Karpas-422 (cell line): ENCODE measurements at regions not wholly inside any gene's neighbourhood (a gene's known extent, or its start where the extent isn't known, plus 50 kb on each side); places are given as distances from the start of the nearest gene placed in this dataset.
"Not testable (repeated sequence)": the region's sequence is repeated elsewhere in the genome, so short reads cannot be mapped to it uniquely, and the experiment has no call there.

Experiments
- DNase-seq: peaks from one replicate; pipeline ENCODE4 v3.0.0-alpha.2; 2015
- H2AFZ ChIP-seq: fragments of 200-600 bp; sonication (generic); 2 replicates; pipeline ENCODE4 v1.6.1; 2014; ENCODE audit warnings: antibody characterized with exemption, low read length, mixed read lengths
- H3K27ac ChIP-seq: fragments of 200-600 bp; sonication (generic); 2 replicates; pipeline ENCODE4 v1.5.1; 2014; ENCODE audit warnings: mild to moderate bottlenecking, low read length, moderate library complexity
- H3K27me3 ChIP-seq: fragments of 200-600 bp; sonication (generic); 2 replicates; pipeline ENCODE4 v1.6.1; 2014; ENCODE audit warnings: low read length, mixed read lengths
- H3K36me3 ChIP-seq: fragments of 200-600 bp; sonication (generic); 2 replicates; pipeline ENCODE4 v1.6.1; 2014; ENCODE audit warnings: low read length, mixed read lengths; ENCODE audit not compliant: insufficient read depth
- H3K4me1 ChIP-seq: fragments of 200-600 bp; sonication (generic); 2 replicates; pipeline ENCODE4 v1.6.1; 2014; ENCODE audit warnings: mild to moderate bottlenecking, low read length, mixed read lengths
- H3K4me2 ChIP-seq: fragments of 200-600 bp; sonication (generic); 2 replicates; pipeline ENCODE4 v1.6.1; 2014; ENCODE audit warnings: low read length, low read depth, mild to moderate bottlenecking; ENCODE audit not compliant: poor library complexity, severe bottlenecking
- H3K4me3 ChIP-seq: fragments of 200-600 bp; sonication (generic); 2 replicates; pipeline ENCODE4 v1.5.1; 2014; ENCODE audit warnings: mild to moderate bottlenecking, antibody characterized with exemption, low read length, mixed read lengths
- H3K79me2 ChIP-seq: fragments of 200-600 bp; sonication (generic); 2 replicates; pipeline ENCODE4 v1.6.1; 2014; ENCODE audit warnings: mild to moderate bottlenecking, low read length, mixed read lengths
- H3K9ac ChIP-seq: fragments of 200-600 bp; sonication (generic); 2 replicates; pipeline ENCODE4 v1.6.0; 2014; ENCODE audit warnings: low read length
- H3K9me2 ChIP-seq: fragments of 200-600 bp; sonication (generic), shearing (Covaris generic); replicated peaks from 2 replicates; pipeline ENCODE4 v1.6.0; 2014; ENCODE audit warnings: mild to moderate bottlenecking, low read length, moderate library complexity; ENCODE audit not compliant: insufficient read depth
- H3K9me3 ChIP-seq: fragments of 300-700, 200-600 bp; sonication (generic); 2 replicates; pipeline ENCODE4 v1.6.1; 2014; ENCODE audit warnings: low read length, mixed read lengths
- H4K20me1 ChIP-seq: fragments of 200-600 bp; sonication (generic); 2 replicates; pipeline ENCODE4 v1.6.1; 2014; ENCODE audit warnings: mild to moderate bottlenecking, antibody characterized with exemption, low read length, low read depth; ENCODE audit not compliant: insufficient read depth

GRCh38 chr20:48447456-48447855, 380.3 kb downstream of the PREX1 start:
- no peaks in the 10 kb centered on the region for H3K4me1 ChIP-seq
- H2AFZ ChIP-seq, result no peak overlapping the region
- no peak overlapping the region for H3K27ac ChIP-seq
- H3K36me3 ChIP-seq, result no peaks in the 10 kb centered on the region
- H4K20me1 ChIP-seq, result no peaks in the 10 kb centered on the region
- no peak overlapping the region for H3K9ac ChIP-seq
- H3K79me2 ChIP-seq, result no peaks in the 10 kb centered on the region
- H3K4me2 ChIP-seq, result no peak overlapping the region
- H3K27me3 ChIP-seq, result no peaks in the 10 kb centered on the region
- no peaks in the 10 kb centered on the region for H3K9me3 ChIP-seq
- no peak for DNase-seq
- H3K4me3 ChIP-seq, result no peak overlapping the region
- H3K9me2 ChIP-seq, result no peaks in the 10 kb centered on the region

GRCh38 chr20:48445827-48446226, 382.0 kb downstream of the PREX1 start:
- no peak overlapping the region for H3K27ac ChIP-seq
- H3K36me3 ChIP-seq, result no peaks in the 10 kb centered on the region
- H3K9ac ChIP-seq, result no peak overlapping the region
- H4K20me1 ChIP-seq, result no peaks in the 10 kb centered on the region
- H3K4me1 ChIP-seq, result no peaks in the 10 kb centered on the region
- H3K4me2 ChIP-seq, result no peak overlapping the region
- H3K4me3 ChIP-seq, result no peak overlapping the region
- H3K9me2 ChIP-seq, result no peaks in the 10 kb centered on the region
- H3K9me3 ChIP-seq, result no peaks in the 10 kb centered on the region
- H3K27me3 ChIP-seq, result no peaks in the 10 kb centered on the region
- DNase-seq, result no peak
- no peak overlapping the region for H2AFZ ChIP-seq
- H3K79me2 ChIP-seq, result no peaks in the 10 kb centered on the region

DNA sequence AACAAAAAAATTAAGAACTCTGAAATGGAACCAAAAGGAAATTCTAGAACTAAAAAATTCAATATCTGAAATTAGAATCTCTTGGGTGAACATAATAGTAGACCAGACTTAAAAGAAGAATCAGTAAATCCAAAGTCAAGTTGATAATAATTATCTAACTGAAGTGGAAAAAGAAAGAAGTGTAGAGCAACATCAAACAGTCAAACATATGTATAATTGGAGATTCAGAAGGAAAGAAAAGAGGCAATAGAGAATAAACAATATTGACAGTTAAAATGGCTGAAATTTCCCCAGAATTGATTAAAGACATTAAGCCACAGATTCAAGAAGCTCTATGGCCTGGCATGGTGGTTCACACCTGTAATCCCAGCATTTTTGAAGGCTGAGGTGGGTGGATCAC, 383.6 kb downstream of the PREX1 start:
- Histone ChIP-seq H3K27me3 (no peaks in the 10 kb centered on the region), H3K9ac (no peak overlapping the region), H3K4me2 (no peak overlapping the region), H3K4me1 (no peaks in the 10 kb centered on the region), H4K20me1 (no peaks in the 10 kb centered on the region), H3K27ac (no peak overlapping the region), H3K4me3 (no peak overlapping the region), H3K36me3 (no peaks in the 10 kb centered on the region), H3K9me2 (no peaks in the 10 kb centered on the region), H2AFZ (no peak overlapping the region), H3K79me2 (no peaks in the 10 kb centered on the region), H3K9me3 (no peaks in the 10 kb centered on the region)
- DNase-seq, result no peak

GRCh38 chr20:48440916-48441315, 386.9 kb downstream of the PREX1 start:
- H3K36me3 ChIP-seq, result no peaks in the 10 kb centered on the region
- H4K20me1 ChIP-seq, result no peaks in the 10 kb centered on the region
- no peaks in the 10 kb centered on the region for H3K9me2 ChIP-seq
- H3K27ac ChIP-seq, result no peak overlapping the region
- no peaks in the 10 kb centered on the region for H3K27me3 ChIP-seq
- no peak overlapping the region for H3K4me3 ChIP-seq
- no peak for DNase-seq
- no peaks in the 10 kb centered on the region for H3K9me3 ChIP-seq
- H3K9ac ChIP-seq, result no peak overlapping the region
- no peak overlapping the region for H2AFZ ChIP-seq
- no peaks in the 10 kb centered on the region for H3K79me2 ChIP-seq
- no peak overlapping the region for H3K4me2 ChIP-seq
- no peaks in the 10 kb centered on the region for H3K4me1 ChIP-seq

- not testable (repeated sequence) for H3K4me3 ChIP-seq, H3K4me2 ChIP-seq, H3K36me3 ChIP-seq, H3K9ac ChIP-seq, H3K79me2 ChIP-seq, H3K27me3 ChIP-seq, DNase-seq, H3K9me2 ChIP-seq, H3K4me1 ChIP-seq, H3K9me3 ChIP-seq, H2AFZ ChIP-seq, H3K27ac ChIP-seq, H4K20me1 ChIP-seq
These were observed 387.5 kb downstream of the PREX1 start for GRCh38 chr20:48440261-48440660.

DNA sequence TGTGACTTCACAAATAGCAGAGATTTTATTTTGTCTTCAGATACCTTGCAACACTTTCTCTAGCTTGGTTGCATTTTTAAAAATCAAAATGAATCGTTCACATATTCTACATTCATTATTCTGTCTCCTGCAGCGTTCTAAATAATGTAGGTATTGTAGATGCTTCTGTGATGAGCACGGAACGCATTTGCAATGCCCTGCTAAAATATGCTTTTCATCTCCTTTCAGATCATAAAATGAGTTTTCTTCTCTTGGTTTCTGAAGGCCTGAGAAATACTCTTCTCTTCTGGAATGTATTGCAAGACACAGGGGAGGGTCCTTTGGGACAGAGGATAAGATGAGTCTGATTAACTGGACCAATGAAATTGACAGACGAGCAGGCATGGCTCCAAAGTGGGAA, 390.7 kb downstream of the PREX1 start:
- Histone ChIP-seq H3K9me3 (no peaks in the 10 kb centered on the region), H3K36me3 (no peaks in the 10 kb centered on the region), H4K20me1 (no peaks in the 10 kb centered on the region), H3K27me3 (no peaks in the 10 kb centered on the region), H3K4me2 (no peak overlapping the region), H3K9ac (no peak overlapping the region), H3K27ac (no peak overlapping the region), H3K79me2 (no peaks in the 10 kb centered on the region), H3K4me3 (no peak overlapping the region), H2AFZ (no peak overlapping the region), H3K9me2 (no peaks in the 10 kb centered on the region), H3K4me1 (no peaks in the 10 kb centered on the region)
- no peak for DNase-seq

GRCh38 chr20:48436609-48437008, 391.2 kb downstream of the PREX1 start:
- not testable (repeated sequence) for H3K4me3 ChIP-seq, DNase-seq, H3K4me1 ChIP-seq, H3K9ac ChIP-seq, H3K36me3 ChIP-seq, H4K20me1 ChIP-seq, H3K79me2 ChIP-seq, H3K9me2 ChIP-seq, H3K27me3 ChIP-seq, H2AFZ ChIP-seq, H3K9me3 ChIP-seq, H3K4me2 ChIP-seq, H3K27ac ChIP-seq

DNA sequence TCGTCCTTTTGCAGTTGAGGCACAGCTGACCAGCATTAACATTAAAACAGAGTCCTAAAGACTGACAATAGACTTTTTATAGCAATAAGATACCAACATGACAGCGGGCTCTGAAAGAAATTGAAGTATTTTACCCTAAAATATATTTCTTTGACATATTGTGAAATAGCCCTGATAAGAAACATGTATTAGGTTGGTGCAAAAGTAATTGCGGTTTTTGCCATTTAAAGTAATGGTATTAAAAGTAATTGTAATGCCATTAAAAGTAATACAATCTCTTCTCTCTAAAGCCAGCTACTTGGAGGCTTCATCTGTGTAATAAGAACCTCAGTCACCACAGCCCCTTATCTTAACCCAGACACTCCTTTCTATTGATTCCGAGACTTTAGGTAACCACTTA, 394.6 kb downstream of the PREX1 start:
- DNase-seq, result no peak
- Histone ChIP-seq H3K36me3 (no peaks in the 10 kb centered on the region), H3K27ac (no peak overlapping the region), H3K9me3 (no peaks in the 10 kb centered on the region), H3K4me3 (no peak overlapping the region), H3K79me2 (no peaks in the 10 kb centered on the region), H3K4me2 (no peak overlapping the region), H3K4me1 (no peaks in the 10 kb centered on the region), H3K27me3 (no peaks in the 10 kb centered on the region), H4K20me1 (no peaks in the 10 kb centered on the region), H3K9ac (no peak overlapping the region), H3K9me2 (no peaks in the 10 kb centered on the region), H2AFZ (no peak overlapping the region)

- Histone ChIP-seq H3K36me3 (no peaks in the 10 kb centered on the region), H3K4me3 (no peak overlapping the region), H3K27ac (no peak overlapping the region), H4K20me1 (no peaks in the 10 kb centered on the region), H3K79me2 (no peaks in the 10 kb centered on the region), H3K4me2 (no peak overlapping the region), H3K4me1 (no peaks in the 10 kb centered on the region), H3K27me3 (no peaks in the 10 kb centered on the region), H2AFZ (no peak overlapping the region), H3K9me3 (no peaks in the 10 kb centered on the region), H3K9me2 (no peaks in the 10 kb centered on the region), H3K9ac (no peak overlapping the region)
- no peak for DNase-seq
These were observed 395.3 kb downstream of the PREX1 start for GRCh38 chr20:48432494-48432832.
